Epithelial cell of proximal tubule (primary cell): ENCODE measurements at regions not wholly inside any gene's neighbourhood (a gene's known extent, or its start where the extent isn't known, plus 50 kb on each side); places are given as distances from the start of the nearest gene placed in this dataset.

Experiments used
- DNase-seq: peaks from one replicate; pipeline ENCODE4 v3.0.0-alpha.2; 2011; ENCODE audit warnings: low read depth
- H3K4me3 ChIP-seq: 2 replicates; pipeline ENCODE4 v1.5.1; 2011; ENCODE audit warnings: low read depth, mild to moderate bottlenecking, low read length
- TF ChIP-seq, protein P1 (sequence below): conservative IDR thresholded peaks from 2 replicates; pipeline ENCODE4 v1.5.1; 2012; ENCODE audit warnings: low read depth, mild to moderate bottlenecking, low read length

- DNase-seq = no peak
- no peak overlapping the region for H3K4me3 ChIP-seq
- TF ChIP-seq, protein P1, sequence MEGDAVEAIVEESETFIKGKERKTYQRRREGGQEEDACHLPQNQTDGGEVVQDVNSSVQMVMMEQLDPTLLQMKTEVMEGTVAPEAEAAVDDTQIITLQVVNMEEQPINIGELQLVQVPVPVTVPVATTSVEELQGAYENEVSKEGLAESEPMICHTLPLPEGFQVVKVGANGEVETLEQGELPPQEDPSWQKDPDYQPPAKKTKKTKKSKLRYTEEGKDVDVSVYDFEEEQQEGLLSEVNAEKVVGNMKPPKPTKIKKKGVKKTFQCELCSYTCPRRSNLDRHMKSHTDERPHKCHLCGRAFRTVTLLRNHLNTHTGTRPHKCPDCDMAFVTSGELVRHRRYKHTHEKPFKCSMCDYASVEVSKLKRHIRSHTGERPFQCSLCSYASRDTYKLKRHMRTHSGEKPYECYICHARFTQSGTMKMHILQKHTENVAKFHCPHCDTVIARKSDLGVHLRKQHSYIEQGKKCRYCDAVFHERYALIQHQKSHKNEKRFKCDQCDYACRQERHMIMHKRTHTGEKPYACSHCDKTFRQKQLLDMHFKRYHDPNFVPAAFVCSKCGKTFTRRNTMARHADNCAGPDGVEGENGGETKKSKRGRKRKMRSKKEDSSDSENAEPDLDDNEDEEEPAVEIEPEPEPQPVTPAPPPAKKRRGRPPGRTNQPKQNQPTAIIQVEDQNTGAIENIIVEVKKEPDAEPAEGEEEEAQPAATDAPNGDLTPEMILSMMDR = no peak
These were observed 201.4 kb downstream of the PTEN start for GRCh38 chr10:88064608-88065382.

GRCh38 chr10:88065383-88066049 lies 202.1 kb downstream of the PTEN start:
- DNase-seq = no peak
- H3K4me3 ChIP-seq = no peak overlapping the region

GRCh38 chr10:88066319-88066718 lies 202.9 kb downstream of the PTEN start:
- DNase-seq = no peak
- TF ChIP-seq, protein P1 = no peak

More at GRCh38 chr10:88065383-88066049, 202.1 kb downstream of the PTEN start:
- TF ChIP-seq, protein P1 = no peak

GRCh38 chr10:88066876-88067275 lies 203.5 kb downstream of the PTEN start:
- H3K4me3 ChIP-seq = no peak overlapping the region
- TF ChIP-seq, protein P1 = no peak
- DNase-seq = no peak

More at GRCh38 chr10:88066319-88066718, 202.9 kb downstream of the PTEN start:
- no peak overlapping the region for H3K4me3 ChIP-seq

GRCh38 chr10:88067737-88068136 lies 204.3 kb downstream of the PTEN start:
- H3K4me3 ChIP-seq = no peak overlapping the region
- TF ChIP-seq, protein P1 = no peak
- DNase-seq = no peak

DNA sequence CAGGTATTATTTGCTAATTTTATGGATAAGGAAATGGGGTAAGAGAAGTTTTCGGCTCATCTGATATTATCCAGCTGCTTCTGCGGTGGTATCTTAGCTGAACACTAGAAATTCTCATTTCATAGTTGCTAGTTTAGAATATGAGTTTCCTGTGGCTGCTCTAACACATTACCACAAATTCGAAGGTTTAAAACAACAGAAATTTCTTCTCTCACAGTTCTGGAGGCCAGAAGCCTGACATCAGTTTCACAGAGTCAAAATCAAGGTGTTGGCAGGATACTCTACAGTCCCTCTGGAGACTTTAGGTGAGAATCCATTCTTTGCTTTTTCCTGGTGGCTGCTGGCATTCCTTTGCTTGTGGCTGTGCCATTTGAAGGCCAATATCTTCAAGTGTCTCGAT lies 205.9 kb downstream of the PTEN start:
- no peak overlapping the region for H3K4me3 ChIP-seq
- TF ChIP-seq, protein P1 = no peak
- DNase-seq = no peak
